HL-60/S4 treated with retinoic acid at 250 ng/mL for 4 days and 3 days (cell line): ENCODE measurements at regions not wholly inside any gene's neighbourhood (a gene's known extent, or its start where the extent isn't known, plus 50 kb on each side); places are given as distances from the start of the nearest gene placed in this dataset.

ENCODE experiments used
- in situ Hi-C: fragments of 300-500 bp; cut with MboI; formaldehyde crosslinking; loops from 2 replicates; pipeline ENCODE4 v1.7.0; 2022; ENCODE audit warnings: low sequenced_read_pairs

- in situ Hi-C loops, result no loop called here
Measured at GRCh38 chr3:14304101-14305045, 98.0 kb upstream of the SLC6A6 start.

DNA sequence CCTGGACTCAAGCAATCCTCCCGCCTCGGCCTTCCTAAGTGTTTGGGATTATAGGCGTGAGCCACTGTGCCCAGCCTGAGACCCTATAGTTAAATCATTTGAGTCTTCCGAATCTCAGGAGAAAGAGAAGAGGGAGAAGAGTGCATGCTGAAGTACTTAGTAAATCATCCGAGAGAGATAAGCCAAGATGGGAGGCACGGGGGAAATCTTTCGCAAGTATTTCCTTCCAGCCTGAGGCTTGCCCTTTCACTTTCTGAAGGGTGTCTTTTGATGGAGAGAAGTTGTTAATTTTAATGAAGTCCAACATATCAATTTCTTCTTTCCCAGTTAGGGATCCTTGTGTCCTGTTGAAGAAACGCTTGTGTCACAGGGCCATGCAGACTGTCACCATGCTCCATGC lies 97.1 kb upstream of the SLC6A6 start:
- in situ Hi-C loops, result no loop called here

DNA sequence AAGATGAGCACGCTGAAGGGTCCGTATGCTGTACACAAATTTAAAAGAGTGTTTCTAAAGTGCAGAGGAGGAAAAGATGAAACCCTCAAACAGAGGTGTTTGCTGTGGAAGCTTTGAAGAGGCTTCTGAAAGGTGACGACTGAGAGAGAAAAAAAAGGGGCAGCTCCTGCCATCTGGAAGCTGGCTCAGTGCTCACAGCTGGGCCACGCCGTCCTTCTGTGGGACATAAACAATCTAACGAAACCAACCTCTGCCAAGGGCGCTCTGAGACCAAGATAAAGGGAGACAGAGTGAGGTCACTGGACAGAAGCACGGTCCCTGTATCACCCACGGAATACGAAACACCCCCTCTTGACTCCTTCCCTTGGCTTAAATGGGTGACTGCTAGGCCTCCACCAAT lies 96.3 kb upstream of the SLC6A6 start:
- in situ Hi-C loops, result no loop called here

- in situ Hi-C loops, result no loop called here
Measured at GRCh38 chr3:14307656-14308302, 94.6 kb upstream of the SLC6A6 start.

- in situ Hi-C loops, result no loop called here
Measured at GRCh38 chr3:14311729-14312128, 90.7 kb upstream of the SLC6A6 start.

- in situ Hi-C loops, result no loop called here
Measured at GRCh38 chr3:14312375-14312774, 90.0 kb upstream of the SLC6A6 start.

- in situ Hi-C loops, result no loop called here
Measured at GRCh38 chr3:14317057-14317553, 85.3 kb upstream of the SLC6A6 start.

- in situ Hi-C loops, result no loop called here
Measured at GRCh38 chr3:14318646-14319045, 83.8 kb upstream of the SLC6A6 start.

DNA sequence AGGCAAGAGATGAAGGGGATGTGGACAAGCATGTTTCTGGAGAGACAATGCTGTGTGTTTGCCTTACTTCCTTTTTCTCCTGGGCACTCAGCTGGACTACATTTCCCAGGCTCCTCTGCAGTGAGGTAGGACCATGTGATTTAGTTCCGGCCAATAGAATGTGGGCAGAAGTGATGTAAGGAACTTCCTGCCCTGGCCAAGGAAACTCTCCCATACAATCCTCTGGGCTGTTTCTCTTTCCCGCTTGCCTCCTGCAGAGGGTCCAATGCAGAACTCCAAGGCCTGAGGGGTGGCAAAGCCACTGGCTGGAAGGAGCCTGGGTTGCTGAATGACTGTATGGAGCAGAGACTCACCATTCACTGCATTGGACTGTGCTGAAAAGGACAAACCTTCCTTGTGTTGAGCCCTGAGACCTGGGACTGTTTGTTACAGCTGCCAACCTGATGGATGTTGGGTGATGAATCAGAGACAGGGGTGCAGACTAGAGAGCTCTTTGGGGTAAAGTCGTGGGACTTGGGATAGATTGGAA lies 82.7 kb upstream of the SLC6A6 start:
- in situ Hi-C loops, result no loop called here

GRCh38 chr3:14320219-14320618 lies 82.2 kb upstream of the SLC6A6 start:
- in situ Hi-C loops, result no loop called here

DNA sequence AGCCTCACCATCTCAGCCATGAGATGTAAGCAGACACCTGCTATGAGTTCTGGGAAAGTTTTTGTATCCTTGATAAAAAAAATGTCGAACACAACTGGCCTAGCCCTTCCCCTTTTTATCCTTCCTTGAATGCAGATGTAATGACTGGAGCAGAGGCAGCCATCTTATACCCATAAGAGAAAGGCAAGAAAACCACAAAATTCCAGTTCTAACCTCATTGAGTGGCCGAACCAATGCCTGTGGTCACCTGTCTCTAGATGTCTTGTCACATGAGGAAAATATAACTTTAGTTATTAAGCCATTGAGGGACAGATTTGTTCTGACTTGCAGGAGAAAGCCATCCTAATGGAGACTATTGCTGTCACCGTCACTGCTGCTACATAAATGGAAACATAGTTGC lies 80.4 kb upstream of the SLC6A6 start:
- in situ Hi-C loops, result no loop called here

- in situ Hi-C loops, result no loop called here
Measured at GRCh38 chr3:14322667-14323295, 79.6 kb upstream of the SLC6A6 start.

GRCh38 chr3:14323401-14324223 lies 78.8 kb upstream of the SLC6A6 start:
- in situ Hi-C loops, result no loop called here

- in situ Hi-C loops, result no loop called here
Measured at GRCh38 chr3:14324224-14324944, 78.0 kb upstream of the SLC6A6 start.

GRCh38 chr3:14328422-14328821 lies 74.0 kb upstream of the SLC6A6 start:
- in situ Hi-C loops, result no loop called here

GRCh38 chr3:14329116-14329830 lies 73.1 kb upstream of the SLC6A6 start:
- in situ Hi-C loops, result no loop called here

DNA sequence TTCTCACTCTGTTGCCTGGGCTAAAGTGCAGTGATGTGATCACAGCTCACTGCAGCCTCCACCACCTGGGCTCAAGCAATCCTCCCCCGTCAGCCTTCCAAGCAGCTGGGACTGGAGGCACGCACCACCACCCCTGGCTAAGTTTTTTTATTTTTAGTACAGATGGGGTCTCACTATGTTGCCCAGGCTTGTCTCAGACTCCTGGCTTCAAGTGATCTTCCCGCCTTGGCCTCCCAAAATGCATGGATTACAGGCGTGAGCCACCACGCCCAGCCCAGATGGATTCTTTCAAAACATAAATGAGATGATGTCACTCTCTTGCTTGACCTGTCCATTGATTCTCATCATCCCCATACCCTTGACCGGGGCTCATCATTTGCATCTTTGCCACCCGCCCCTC lies 72.6 kb upstream of the SLC6A6 start:
- in situ Hi-C loops, result no loop called here

- in situ Hi-C loops, result no loop called here
Measured at GRCh38 chr3:14330508-14330907, 71.9 kb upstream of the SLC6A6 start.

DNA sequence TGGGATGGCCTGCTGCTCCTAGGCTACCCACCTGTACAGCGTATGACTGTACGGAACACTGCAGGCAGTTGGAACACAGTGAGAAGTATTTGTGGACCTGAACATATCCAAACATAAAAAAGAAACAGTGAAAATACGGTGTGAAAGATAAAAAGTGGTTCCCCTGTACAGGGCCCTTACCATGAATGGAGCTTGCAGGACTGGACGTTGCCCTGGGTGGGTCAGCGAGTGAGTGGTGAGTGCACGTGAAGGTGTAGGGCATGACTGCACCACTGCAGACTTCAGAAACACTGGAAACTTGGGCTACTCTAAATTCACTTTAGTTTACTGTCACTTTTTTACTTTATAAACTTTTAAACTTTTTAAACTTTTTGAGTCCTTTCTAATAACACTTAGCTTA lies 71.2 kb upstream of the SLC6A6 start:
- in situ Hi-C loops, result no loop called here
